Small intestine (tissue), 7 donors: ENCODE measurements at regions not wholly inside any gene's neighbourhood (a gene's known extent, or its start where the extent isn't known, plus 50 kb on each side); places are given as distances from the start of the nearest gene placed in this dataset.

Source experiments
- DNase-seq, 2 donors: peaks; one replicate each; pipeline versions ENCODE4 v3.0.0 to v3.0.0-alpha.2; 2013
- FAIRE-seq: peaks from 2 replicates; lab custom pipeline; 2012; peaks lifted over from hg19 to GRCh38; lab: Jason Lieb, UNC
- H3K27ac ChIP-seq, 3 donors: one replicate each; pipeline ENCODE4 v1.5.1; 2013; ENCODE audit warnings: low read length in 2 of 3, mild to moderate bottlenecking in 2 of 3, control low read depth in 1 of 3, inconsistent platforms in 1 of 3, low read depth in 1 of 3, moderate library complexity in 1 of 3
- H3K27me3 ChIP-seq, 3 donors: one replicate each; pipeline ENCODE4 v1.6.1; 2013; ENCODE audit warnings: low read length in 3 of 3, inconsistent platforms in 1 of 3; ENCODE audit not compliant: control insufficient read depth in 3 of 3, insufficient read depth in 3 of 3
- H3K36me3 ChIP-seq, 3 donors: one replicate each; pipeline ENCODE4 v1.6.1; 2013; ENCODE audit warnings: low read length in 3 of 3, inconsistent platforms in 1 of 3, low read depth in 1 of 3, mild to moderate bottlenecking in 1 of 3, moderate library complexity in 1 of 3; ENCODE audit not compliant: control insufficient read depth in 3 of 3, insufficient read depth in 2 of 3
- H3K4me1 ChIP-seq, 3 donors: one replicate each; pipeline ENCODE4 v1.6.1; 2013; ENCODE audit warnings: low read length in 2 of 3, inconsistent platforms in 1 of 3, low read depth in 1 of 3, mild to moderate bottlenecking in 1 of 3, moderate library complexity in 1 of 3; ENCODE audit not compliant: control insufficient read depth in 3 of 3, insufficient read depth in 2 of 3
- H3K4me3 ChIP-seq, 3 donors: one replicate each; pipeline ENCODE4 v1.5.1; 2013; ENCODE audit warnings: low read length in 3 of 3, control low read depth in 1 of 3, inconsistent platforms in 1 of 3, low read depth in 1 of 3, mild to moderate bottlenecking in 1 of 3, moderate library complexity in 1 of 3
- H3K9me3 ChIP-seq, 2 donors: one replicate each; pipeline ENCODE4 v1.6.1; 2013; ENCODE audit warnings: low read depth in 1 of 2, low read length in 1 of 2; ENCODE audit not compliant: control insufficient read depth in 2 of 2, insufficient read depth in 1 of 2
- WGBS, 3 donors: extraction: QIAGEN DNeasy Blood & Tissue Kit; methylation state at CpG; one replicate each; pipeline ENCODE4 v1.1.7; 2013; 5-methylcytosine and 5-hydroxymethylcytosine counted together
- donor health status: healthy with polysubstance abuse.
- donor health status: control.
- donor health status: control.
- donor health status: Bipolar disorder and iron deficiency.
- donor health status: healthy.

DNA sequence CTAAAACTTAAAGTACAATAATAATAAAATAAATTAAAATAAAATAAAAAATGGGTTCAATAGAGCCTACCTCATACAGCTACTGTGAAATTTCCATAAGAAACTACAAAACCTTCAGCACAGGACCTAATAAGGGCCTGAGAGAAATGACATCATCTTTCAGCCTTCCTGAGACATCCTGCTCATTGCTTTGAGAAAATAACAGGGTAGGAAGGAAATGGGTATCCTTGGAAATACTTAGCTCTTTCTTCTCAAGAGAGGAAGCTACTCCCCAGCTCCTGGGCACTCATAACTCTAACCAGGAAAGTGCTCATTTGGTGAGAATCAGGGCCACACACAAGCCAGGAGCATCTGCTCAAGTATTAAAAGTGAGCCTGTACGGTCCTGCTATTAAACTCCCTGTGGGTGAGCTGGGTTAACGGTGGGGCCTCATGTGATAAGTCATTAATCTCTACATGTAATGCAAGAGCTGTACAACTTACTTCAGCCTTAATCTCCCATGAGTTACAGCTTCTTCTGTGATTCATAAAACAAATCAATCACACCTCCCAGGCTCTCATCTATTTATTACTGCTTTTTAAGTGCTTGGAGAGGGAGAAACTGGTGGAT, 141.4 kb downstream of the MAFB start:
- no peak for FAIRE-seq
- Histone ChIP-seq H3K4me3 (no peak overlapping the region), H3K27me3 (peaks cover 0 to 2% (median 0%) of the 10 kb centered on the region in 3 donors), H3K9me3 (no peaks in the 10 kb centered on the region), H3K27ac (no peak overlapping the region), H3K4me1 (peaks cover 3 to 11% (median 5%) of the 10 kb centered on the region in 3 donors), H3K36me3 (no peaks in the 10 kb centered on the region)
- no peak for DNase-seq
- 20 to 36% (median 29%) methylated on average over 2 of the region's 2 CpGs for whole genome bisulfite sequencing, 3 donors

DNA sequence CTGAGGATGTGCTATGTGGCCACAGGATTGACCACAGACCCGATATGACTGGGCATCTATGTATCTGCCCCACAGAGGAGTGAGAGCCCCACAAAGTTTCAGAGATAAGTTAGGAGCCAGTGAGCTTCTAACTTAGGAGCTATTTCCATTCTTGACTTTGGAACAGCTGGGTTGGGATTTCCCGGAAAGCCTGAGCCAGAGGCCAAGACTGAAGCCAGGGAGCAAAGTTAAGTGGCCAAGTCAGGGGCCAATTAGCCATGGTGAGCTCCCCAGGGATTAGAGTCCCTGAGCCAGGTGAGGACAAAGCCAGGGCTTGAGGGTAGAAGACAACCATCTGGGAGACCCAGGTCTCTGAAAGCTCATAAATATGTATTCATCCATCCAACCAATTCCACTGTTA, 143.6 kb downstream of the MAFB start:
- H3K27me3 ChIP-seq, result peaks cover 0 to 2% (median 0%) of the 10 kb centered on the region in 3 donors
- FAIRE-seq, result no peak
- WGBS, 3 donors, result 79 to 88% (median 83%) methylated on average over 2 of the region's 2 CpGs
- H3K27ac ChIP-seq, result no peak overlapping the region
- DNase-seq, result no peak
- H3K36me3 ChIP-seq, result no peaks in the 10 kb centered on the region
- H3K4me1 ChIP-seq, result peaks cover 0 to 5% (median 0%) of the 10 kb centered on the region in 3 donors
- H3K9me3 ChIP-seq, result no peaks in the 10 kb centered on the region
- no peak overlapping the region for H3K4me3 ChIP-seq

DNA sequence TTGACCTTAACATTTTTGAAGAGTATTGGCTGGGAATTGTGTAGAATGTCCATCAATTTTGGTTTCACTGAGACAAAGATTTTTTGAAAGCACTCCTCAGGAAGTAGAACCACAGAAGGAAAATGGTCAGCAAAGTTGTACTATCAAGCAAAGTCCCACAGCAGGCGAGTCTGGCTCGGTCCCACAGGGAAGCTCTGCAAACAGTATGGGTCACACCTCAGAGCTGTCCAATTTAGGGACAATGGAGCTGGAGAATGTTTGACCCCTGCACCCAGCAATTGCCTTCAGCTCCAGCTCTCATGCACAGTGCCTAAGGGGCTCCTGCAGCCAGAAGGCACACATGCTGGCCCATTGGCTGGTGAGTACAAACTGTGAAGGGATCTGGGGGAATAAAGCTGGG, 147.0 kb downstream of the MAFB start:
- Histone ChIP-seq H3K36me3 (no peaks in the 10 kb centered on the region), H3K4me3 (no peak overlapping the region), H3K27ac (no peak overlapping the region), H3K9me3 (no peaks in the 10 kb centered on the region), H3K4me1 (peaks cover 4 to 8% (median 7%) of the 10 kb centered on the region in 3 donors), H3K27me3 (peaks cover 0 to 2% (median 0%) of the 10 kb centered on the region in 3 donors)
- no peak for DNase-seq
- FAIRE-seq, result no peak
- 67 to 77% (median 68%) methylated on average over 2 of the region's 2 CpGs for WGBS, 3 donors

DNA sequence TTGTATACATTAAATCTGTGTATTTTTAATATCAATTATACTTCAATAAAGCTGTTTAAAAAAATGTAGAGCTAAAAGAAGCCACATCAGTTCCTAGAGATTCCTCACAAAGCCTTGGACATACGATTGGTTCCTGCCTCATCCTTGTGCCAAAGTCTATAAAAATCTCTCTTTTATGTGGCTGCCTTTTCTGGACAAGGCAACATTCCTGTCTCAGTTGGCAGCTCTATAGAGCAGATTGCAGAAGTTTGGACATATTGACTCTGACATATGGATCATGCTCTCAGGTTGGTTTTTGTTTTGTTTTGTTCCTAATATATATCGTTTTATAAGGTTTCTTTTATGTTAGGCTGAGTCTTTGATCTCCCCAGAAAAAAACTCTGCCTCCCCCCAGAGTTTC, 148.9 kb downstream of the MAFB start:
- Histone ChIP-seq H3K4me1 (peaks cover 4 to 8% (median 7%) of the 10 kb centered on the region in 3 donors), H3K27ac (no peak overlapping the region), H3K4me3 (no peak overlapping the region), H3K27me3 (no peaks in the 10 kb centered on the region), H3K9me3 (no peaks in the 10 kb centered on the region), H3K36me3 (no peaks in the 10 kb centered on the region)
- DNase-seq (no peak), FAIRE-seq (no peak)
- WGBS, 3 donors, result 40 to 51% (median 41%) methylated on average over 2 of the region's 2 CpGs

DNA sequence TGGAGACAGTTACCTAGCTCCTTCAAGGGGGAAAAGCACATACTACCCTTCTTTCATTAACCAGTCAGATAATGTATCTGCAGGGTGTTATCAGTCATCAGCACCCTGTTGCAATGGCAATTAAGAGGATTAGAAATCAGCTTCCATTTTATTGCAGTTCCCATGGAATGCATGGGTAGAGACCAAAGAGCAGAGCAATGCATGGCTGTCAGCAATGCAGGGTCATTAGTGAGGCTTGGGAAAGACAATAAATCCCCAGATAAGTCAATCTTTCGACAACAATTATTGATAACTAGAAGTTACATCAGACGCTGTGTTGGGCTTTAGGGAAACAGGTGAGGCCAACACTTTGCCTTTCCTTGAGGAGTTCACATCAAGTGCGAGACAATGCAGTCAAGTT, 150.9 kb downstream of the MAFB start:
- DNase-seq (peak; percentile 51 to 87), FAIRE-seq (no peak)
- H3K9me3 ChIP-seq, result no peaks in the 10 kb centered on the region
- no peak overlapping the region for H3K4me3 ChIP-seq
- H3K4me1 ChIP-seq, result peaks cover 2 to 7% (median 4%) of the 10 kb centered on the region in 3 donors
- H3K27me3 ChIP-seq, result no peaks in the 10 kb centered on the region
- H3K27ac ChIP-seq, result no peak overlapping the region
- no peaks in the 10 kb centered on the region for H3K36me3 ChIP-seq
- 13 to 63% (median 39%) methylated on average over 3 of the region's 3 CpGs for WGBS, 3 donors

DNA sequence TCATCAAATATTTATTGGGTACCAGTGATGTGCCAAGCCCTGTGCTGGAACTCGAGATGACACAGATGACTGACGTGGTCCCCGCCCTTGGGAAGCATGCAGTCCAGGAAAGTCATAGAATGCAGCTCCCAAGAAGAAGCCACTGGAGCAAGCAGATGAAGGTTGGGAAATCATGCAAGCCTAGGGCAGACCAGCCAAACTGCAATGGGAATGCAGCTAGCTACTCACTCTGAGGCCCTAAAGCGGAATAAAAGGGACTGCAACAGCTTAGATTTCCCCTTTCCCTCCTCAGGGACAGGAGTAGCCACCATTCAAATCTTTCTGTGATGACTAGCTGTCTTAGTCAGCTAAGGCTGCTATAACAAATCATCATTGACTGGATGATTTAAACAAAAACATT, 152.2 kb downstream of the MAFB start:
- no peak for DNase-seq
- 48 to 79% (median 66%) methylated on average over 4 of the region's 4 CpGs for WGBS, 3 donors

DNA sequence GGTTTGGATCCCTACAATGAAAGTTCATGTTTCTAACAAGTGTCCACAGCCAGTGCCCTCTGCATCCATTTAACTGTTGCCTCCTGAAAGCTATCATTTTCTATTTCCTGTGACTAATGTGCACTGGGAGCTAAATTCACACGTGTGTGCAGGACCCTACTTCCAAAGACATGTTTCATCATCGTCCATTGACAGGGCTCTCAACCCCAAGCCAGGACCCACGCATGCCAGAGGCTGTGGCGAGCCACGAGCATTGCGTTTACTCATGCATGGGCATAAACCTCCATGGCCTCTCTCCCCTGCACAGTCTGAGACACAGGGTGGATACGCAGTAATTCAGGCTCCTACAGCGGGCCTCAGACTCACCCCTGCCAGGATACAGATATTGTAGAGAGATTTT, 153.2 kb downstream of the MAFB start:
- FAIRE-seq, result no peak
- peaks cover 0 to 9% of the 10 kb centered on the region in 2 donors for H3K9me3 ChIP-seq
- H3K4me3 ChIP-seq, result no peak overlapping the region
- no peak overlapping the region for H3K27ac ChIP-seq
- no peaks in the 10 kb centered on the region for H3K36me3 ChIP-seq
- H3K4me1 ChIP-seq, result peaks cover 2 to 7% (median 4%) of the 10 kb centered on the region in 3 donors
- WGBS, 3 donors, result 80 to 89% (median 85%) methylated on average over 8 of the region's 8 CpGs
- no peak for DNase-seq
- H3K27me3 ChIP-seq, result no peaks in the 10 kb centered on the region

More for the DNA sequence above, 152.2 kb downstream of the MAFB start:
- H3K9me3 ChIP-seq, result peaks cover 0 to 6% of the 10 kb centered on the region in 2 donors
- H3K27me3 ChIP-seq, result no peaks in the 10 kb centered on the region
- no peak for FAIRE-seq
- H3K4me1 ChIP-seq, result peaks cover 2 to 7% (median 4%) of the 10 kb centered on the region in 3 donors
- H3K27ac ChIP-seq, result no peak overlapping the region
- H3K36me3 ChIP-seq, result no peaks in the 10 kb centered on the region
- H3K4me3 ChIP-seq, result no peak overlapping the region

DNA sequence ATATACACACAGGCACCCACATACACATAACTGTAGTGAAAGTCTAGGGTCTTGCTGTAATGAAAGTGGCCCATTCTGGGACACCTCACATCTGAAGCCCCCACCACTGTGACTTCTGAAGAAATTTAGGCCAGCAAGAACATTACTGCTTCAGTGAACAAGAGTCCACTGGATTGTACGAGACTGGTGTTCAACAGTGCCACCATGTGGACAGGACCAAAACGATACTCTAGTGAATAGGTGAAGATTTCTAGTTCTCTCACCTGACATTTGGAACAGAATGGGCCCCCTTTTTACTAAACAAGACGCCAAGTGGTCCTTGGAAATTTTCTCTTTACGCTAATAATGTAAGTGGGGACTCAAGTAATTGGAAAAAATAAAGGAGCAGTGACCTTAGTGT, 156.9 kb downstream of the MAFB start:
- no peaks in the 10 kb centered on the region for H3K36me3 ChIP-seq
- no peak overlapping the region for H3K4me3 ChIP-seq
- no peak for DNase-seq
- no peaks in the 10 kb centered on the region for H3K4me1 ChIP-seq
- peaks cover 0 to 11% of the 10 kb centered on the region in 2 donors for H3K9me3 ChIP-seq
- no peaks in the 10 kb centered on the region for H3K27me3 ChIP-seq
- H3K27ac ChIP-seq, result no peak overlapping the region
- WGBS, 3 donors, result 66 to 76% (median 70%) methylated on average over 4 of the region's 4 CpGs
- FAIRE-seq, result no peak

DNA sequence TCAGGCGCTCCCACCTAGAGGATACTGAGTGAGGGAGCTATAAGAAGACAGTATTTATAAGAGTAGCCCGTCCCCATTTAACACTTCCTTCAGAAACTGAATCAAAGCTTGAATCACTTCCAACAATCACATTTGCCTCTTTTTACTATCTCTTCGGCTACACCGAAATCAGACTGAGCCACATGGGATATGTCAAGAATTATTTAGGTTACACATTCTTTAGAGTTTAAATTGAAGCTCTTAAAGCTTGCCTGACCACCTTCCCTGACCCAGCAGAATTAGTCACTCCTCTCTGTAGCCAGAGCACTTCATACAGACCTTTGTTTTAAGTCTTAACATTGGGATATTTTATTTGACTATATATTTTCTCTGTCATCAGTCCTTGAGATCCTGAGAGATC, 163.7 kb downstream of the MAFB start:
- Histone ChIP-seq H3K4me1 (no peaks in the 10 kb centered on the region), H3K4me3 (no peak overlapping the region), H3K27ac (no peak overlapping the region), H3K27me3 (no peaks in the 10 kb centered on the region), H3K9me3 (peaks cover 0 to 3% of the 10 kb centered on the region in 2 donors), H3K36me3 (no peaks in the 10 kb centered on the region)
- no peak for DNase-seq
- no peak for FAIRE-seq
- WGBS, 3 donors, result 70 to 87% (median 83%) methylated on average over 4 of the region's 4 CpGs
